ENCODE measurements at regions not wholly inside any gene's neighbourhood (a gene's known extent, or its start where the extent isn't known, plus 50 kb on each side); places are given as distances from the start of the nearest gene placed in this dataset.

DNA sequence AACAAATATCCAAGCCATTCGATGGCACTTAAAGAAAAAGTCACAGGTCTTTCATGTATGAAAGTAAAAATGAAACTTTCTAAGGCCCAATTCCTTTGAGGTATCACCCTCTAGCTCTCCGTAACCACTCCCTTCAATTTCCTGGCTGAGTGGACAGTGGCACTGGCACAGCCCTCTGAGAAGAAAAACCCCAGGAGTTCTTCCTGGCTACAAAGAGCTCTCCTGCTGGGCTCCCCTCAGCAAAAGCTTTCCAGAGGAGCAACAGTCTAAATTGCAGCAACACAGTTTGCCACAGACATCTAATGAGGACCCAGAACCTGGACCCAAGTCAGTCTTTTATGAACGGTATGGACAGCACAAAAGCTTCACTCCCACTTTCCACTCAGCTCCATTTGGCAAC is 71.8 kb downstream of the FUNDC1 start:
- H3K27me3 Mint-ChIP-seq (ENCODE audit: unreplicated experiment): no peaks in the 10 kb centered on the region
- no peaks in the 10 kb centered on the region for H3K9me3 Mint-ChIP-seq (ENCODE audit: unreplicated experiment)
- H3K36me3 Mint-ChIP-seq (ENCODE audit: unreplicated experiment): no peaks in the 10 kb centered on the region
- no peak for DNase-seq
- H3K27ac Mint-ChIP-seq (ENCODE audit: unreplicated experiment): no peak overlapping the region
- TF ChIP-seq, protein P1, sequence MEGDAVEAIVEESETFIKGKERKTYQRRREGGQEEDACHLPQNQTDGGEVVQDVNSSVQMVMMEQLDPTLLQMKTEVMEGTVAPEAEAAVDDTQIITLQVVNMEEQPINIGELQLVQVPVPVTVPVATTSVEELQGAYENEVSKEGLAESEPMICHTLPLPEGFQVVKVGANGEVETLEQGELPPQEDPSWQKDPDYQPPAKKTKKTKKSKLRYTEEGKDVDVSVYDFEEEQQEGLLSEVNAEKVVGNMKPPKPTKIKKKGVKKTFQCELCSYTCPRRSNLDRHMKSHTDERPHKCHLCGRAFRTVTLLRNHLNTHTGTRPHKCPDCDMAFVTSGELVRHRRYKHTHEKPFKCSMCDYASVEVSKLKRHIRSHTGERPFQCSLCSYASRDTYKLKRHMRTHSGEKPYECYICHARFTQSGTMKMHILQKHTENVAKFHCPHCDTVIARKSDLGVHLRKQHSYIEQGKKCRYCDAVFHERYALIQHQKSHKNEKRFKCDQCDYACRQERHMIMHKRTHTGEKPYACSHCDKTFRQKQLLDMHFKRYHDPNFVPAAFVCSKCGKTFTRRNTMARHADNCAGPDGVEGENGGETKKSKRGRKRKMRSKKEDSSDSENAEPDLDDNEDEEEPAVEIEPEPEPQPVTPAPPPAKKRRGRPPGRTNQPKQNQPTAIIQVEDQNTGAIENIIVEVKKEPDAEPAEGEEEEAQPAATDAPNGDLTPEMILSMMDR (IDR thresholded peaks at IDR 0.05; ENCODE audit: partially characterized antibody, unreplicated experiment): no peak
- H3K4me3 Mint-ChIP-seq (ENCODE audit: unreplicated experiment): no peak overlapping the region
- H3K4me1 Mint-ChIP-seq (ENCODE audit: low read depth, unreplicated experiment): no peaks in the 10 kb centered on the region

DNA sequence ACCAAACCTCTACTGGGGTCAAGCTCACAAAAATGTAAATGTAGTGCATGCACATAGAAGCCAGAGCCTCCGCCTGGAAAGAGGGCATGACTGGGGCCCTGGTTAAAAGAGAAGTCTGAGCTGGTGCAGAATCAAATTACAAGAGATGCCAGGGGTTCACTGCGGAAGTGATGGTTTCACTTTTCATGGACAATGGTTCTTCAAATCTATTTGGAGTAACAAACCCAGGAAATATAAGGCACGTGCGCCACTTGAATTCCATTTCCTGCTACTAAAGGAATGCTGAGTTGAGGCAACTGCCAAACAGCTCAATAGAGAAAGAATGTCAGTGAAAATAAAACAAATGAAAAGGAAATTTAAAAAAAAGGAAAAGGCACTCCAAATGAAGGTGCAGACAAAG is 79.8 kb downstream of the FUNDC1 start:
- H3K4me1 Mint-ChIP-seq (ENCODE audit: low read depth, unreplicated experiment): no peaks in the 10 kb centered on the region
- DNase-seq: no peak
- H3K4me3 Mint-ChIP-seq (ENCODE audit: unreplicated experiment): no peak overlapping the region
- peaks cover 5% of the 10 kb centered on the region for H3K36me3 Mint-ChIP-seq (ENCODE audit: unreplicated experiment)
- H3K27me3 Mint-ChIP-seq (ENCODE audit: unreplicated experiment): no peaks in the 10 kb centered on the region
- TF ChIP-seq, protein P1 (IDR thresholded peaks at IDR 0.05; ENCODE audit: partially characterized antibody, unreplicated experiment): no peak
- H3K27ac Mint-ChIP-seq (ENCODE audit: unreplicated experiment): no peak overlapping the region
- H3K9me3 Mint-ChIP-seq (ENCODE audit: unreplicated experiment): no peaks in the 10 kb centered on the region

GRCh38 chrX:44459501-44459900 is 83.2 kb downstream of the FUNDC1 start:
- H3K27ac Mint-ChIP-seq (ENCODE audit: unreplicated experiment): no peak overlapping the region
- H3K27me3 Mint-ChIP-seq (ENCODE audit: unreplicated experiment): no peaks in the 10 kb centered on the region
- H3K4me1 Mint-ChIP-seq (ENCODE audit: low read depth, unreplicated experiment): no peaks in the 10 kb centered on the region
- H3K36me3 Mint-ChIP-seq (ENCODE audit: unreplicated experiment): peaks cover 5% of the 10 kb centered on the region
- TF ChIP-seq, protein P1 (IDR thresholded peaks at IDR 0.05; ENCODE audit: partially characterized antibody, unreplicated experiment): no peak
- H3K9me3 Mint-ChIP-seq (ENCODE audit: unreplicated experiment): no peaks in the 10 kb centered on the region
- H3K4me3 Mint-ChIP-seq (ENCODE audit: unreplicated experiment): no peak overlapping the region
- DNase-seq: no peak

- DNase-seq: no peak
- Mint-ChIP-seq H3K9me3 (ENCODE audit: unreplicated experiment) (no peaks in the 10 kb centered on the region), H3K4me3 (ENCODE audit: unreplicated experiment) (no peak overlapping the region), H3K27ac (ENCODE audit: unreplicated experiment) (no peak overlapping the region), H3K27me3 (ENCODE audit: unreplicated experiment) (no peaks in the 10 kb centered on the region), H3K36me3 (ENCODE audit: unreplicated experiment) (peaks cover 5% of the 10 kb centered on the region), H3K4me1 (ENCODE audit: low read depth, unreplicated experiment) (no peaks in the 10 kb centered on the region)
- TF ChIP-seq, protein P1 (IDR thresholded peaks at IDR 0.05; ENCODE audit: partially characterized antibody, unreplicated experiment): no peak
Observed at GRCh38 chrX:44456685-44457084, 86.0 kb downstream of the FUNDC1 start.

- Mint-ChIP-seq H3K4me1 (ENCODE audit: low read depth, unreplicated experiment) (peaks cover 1% of the 10 kb centered on the region), H3K36me3 (ENCODE audit: unreplicated experiment) (no peaks in the 10 kb centered on the region), H3K27ac (ENCODE audit: unreplicated experiment) (no peak overlapping the region), H3K4me3 (ENCODE audit: unreplicated experiment) (no peak overlapping the region), H3K9me3 (ENCODE audit: unreplicated experiment) (no peaks in the 10 kb centered on the region), H3K27me3 (ENCODE audit: unreplicated experiment) (no peaks in the 10 kb centered on the region)
- DNase-seq: no peak
- TF ChIP-seq, protein P1 (IDR thresholded peaks at IDR 0.05; ENCODE audit: partially characterized antibody, unreplicated experiment): no peak
Observed at GRCh38 chrX:44451056-44451455, 91.6 kb downstream of the FUNDC1 start.
